Loucy (cell line): ENCODE measurements at regions not wholly inside any gene's neighbourhood (a gene's known extent, or its start where the extent isn't known, plus 50 kb on each side); places are given as distances from the start of the nearest gene placed in this dataset.

Experiments used
- EZH2phosphoT487 ChIP-seq: fragments of 200-600 bp; IDR thresholded peaks from 2 replicates; pipeline ENCODE4 v1.6.1; 2018; ENCODE audit warnings: antibody characterized with exemption, mild to moderate bottlenecking, moderate library complexity, borderline replicate concordance
- TF ChIP-seq, protein P1 (sequence below): fragments of 200-600 bp; sonication (generic); conservative IDR thresholded peaks from 2 replicates; pipeline ENCODE4 v1.5.1; 2014; ENCODE audit warnings: mild to moderate bottlenecking, antibody characterized with exemption, low read length

DNA sequence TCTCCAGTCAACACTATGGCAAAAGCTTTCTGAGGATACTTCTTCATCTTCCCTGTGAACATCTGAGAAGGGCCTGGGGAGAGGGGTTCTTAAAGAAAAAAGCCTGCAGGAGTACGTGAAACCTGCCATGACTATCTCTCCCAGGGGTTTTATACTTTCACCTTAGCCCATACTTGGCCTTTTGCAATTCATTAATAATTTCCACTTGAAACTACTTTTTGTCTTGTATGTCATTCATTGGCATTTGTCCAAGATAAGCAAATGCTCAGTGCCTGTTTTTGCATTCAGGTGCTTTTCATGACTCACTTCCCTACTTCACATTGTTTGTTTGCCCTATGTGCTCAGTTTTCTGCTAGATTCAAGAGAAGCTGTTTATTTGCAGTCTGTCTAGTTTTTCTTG, 580.3 kb upstream of the GJE1 start:
- TF ChIP-seq, protein P1, sequence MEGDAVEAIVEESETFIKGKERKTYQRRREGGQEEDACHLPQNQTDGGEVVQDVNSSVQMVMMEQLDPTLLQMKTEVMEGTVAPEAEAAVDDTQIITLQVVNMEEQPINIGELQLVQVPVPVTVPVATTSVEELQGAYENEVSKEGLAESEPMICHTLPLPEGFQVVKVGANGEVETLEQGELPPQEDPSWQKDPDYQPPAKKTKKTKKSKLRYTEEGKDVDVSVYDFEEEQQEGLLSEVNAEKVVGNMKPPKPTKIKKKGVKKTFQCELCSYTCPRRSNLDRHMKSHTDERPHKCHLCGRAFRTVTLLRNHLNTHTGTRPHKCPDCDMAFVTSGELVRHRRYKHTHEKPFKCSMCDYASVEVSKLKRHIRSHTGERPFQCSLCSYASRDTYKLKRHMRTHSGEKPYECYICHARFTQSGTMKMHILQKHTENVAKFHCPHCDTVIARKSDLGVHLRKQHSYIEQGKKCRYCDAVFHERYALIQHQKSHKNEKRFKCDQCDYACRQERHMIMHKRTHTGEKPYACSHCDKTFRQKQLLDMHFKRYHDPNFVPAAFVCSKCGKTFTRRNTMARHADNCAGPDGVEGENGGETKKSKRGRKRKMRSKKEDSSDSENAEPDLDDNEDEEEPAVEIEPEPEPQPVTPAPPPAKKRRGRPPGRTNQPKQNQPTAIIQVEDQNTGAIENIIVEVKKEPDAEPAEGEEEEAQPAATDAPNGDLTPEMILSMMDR: no peak
- TF ChIP-seq EZH2phosphoT487: no peak
